PFSK-1 (cell line): ENCODE measurements at regions not wholly inside any gene's neighbourhood (a gene's known extent, or its start where the extent isn't known, plus 50 kb on each side); places are given as distances from the start of the nearest gene placed in this dataset.

ENCODE experiments used
- POLR2AphosphoS5 ChIP-seq: IDR thresholded peaks from 2 replicates; pipeline ENCODE4 v1.6.1; 2012; ENCODE audit warnings: low read depth, mild to moderate bottlenecking, control low read depth, low read length, moderate library complexity
- TAF1 ChIP-seq: IDR thresholded peaks from 2 replicates; pipeline ENCODE4 v1.6.1; 2012; ENCODE audit warnings: low read length, control low read depth, borderline replicate concordance; ENCODE audit not compliant: insufficient read depth

- TF ChIP-seq POLR2AphosphoS5 = no peak
- TF ChIP-seq TAF1 = no peak
Measured at GRCh38 chr13:62061751-62062150, 646.1 kb upstream of the PCDH20 start.
